Progenitor cell of endocrine pancreas (in vitro differentiated cells): ENCODE measurements at regions not wholly inside any gene's neighbourhood (a gene's known extent, or its start where the extent isn't known, plus 50 kb on each side); places are given as distances from the start of the nearest gene placed in this dataset.

Experiments used
- DNase-seq: peaks from one replicate; pipeline ENCODE4 v3.0.0; 2021; ENCODE audit warnings: low spot score; ENCODE audit not compliant: unreplicated experiment
- H3K27ac Mint-ChIP-seq: 2 replicates; pipeline ENCODE4 v1.8.0; 2021; ENCODE audit warnings: mild to moderate bottlenecking, moderate library complexity, mixed read lengths
- H3K27me3 Mint-ChIP-seq: 2 replicates; pipeline ENCODE4 v1.8.0; 2021; ENCODE audit warnings: mixed read lengths
- H3K36me3 Mint-ChIP-seq: 2 replicates; pipeline ENCODE4 v1.8.0; 2022; ENCODE audit warnings: mixed read lengths; ENCODE audit not compliant: insufficient read depth
- H3K4me1 Mint-ChIP-seq: 2 replicates; pipeline ENCODE4 v1.8.0; 2021; ENCODE audit warnings: low read depth, mixed read lengths
- H3K4me3 Mint-ChIP-seq: 2 replicates; pipeline ENCODE4 v1.8.0; 2021; ENCODE audit warnings: low read depth, mild to moderate bottlenecking, moderate library complexity, mixed read lengths
- H3K9me3 Mint-ChIP-seq: 2 replicates; pipeline ENCODE4 v1.8.0; 2021; ENCODE audit warnings: low read depth, mixed read lengths
- CTCF ChIP-seq: fragments of 200-600 bp; sonication (generic); IDR thresholded peaks from one replicate; pipeline ENCODE4 v1.5.0; 2021; ENCODE audit warnings: antibody characterized with exemption, mild to moderate bottlenecking; ENCODE audit not compliant: unreplicated experiment

- TF ChIP-seq CTCF = no peak
- Mint-ChIP-seq H3K4me1 (no peaks in the 10 kb centered on the region), H3K27ac (no peak overlapping the region), H3K9me3 (no peaks in the 10 kb centered on the region), H3K36me3 (no peaks in the 10 kb centered on the region), H3K4me3 (no peak overlapping the region), H3K27me3 (peaks cover 58% of the 10 kb centered on the region)
- no peak for DNase-seq
These were observed 66.5 kb upstream of the SIPA1L2 start for GRCh38 chr1:232696466-232696865.

- Mint-ChIP-seq H3K36me3 (no peaks in the 10 kb centered on the region), H3K9me3 (peaks cover 4% of the 10 kb centered on the region), H3K27me3 (peaks cover 55% of the 10 kb centered on the region)
These were observed 67.4 kb upstream of the SIPA1L2 start for GRCh38 chr1:232697187-232697822.

GRCh38 chr1:232699814-232700213 lies 69.9 kb upstream of the SIPA1L2 start:
- no peak for DNase-seq
- H3K36me3 Mint-ChIP-seq = no peaks in the 10 kb centered on the region
- TF ChIP-seq CTCF = no peak
- H3K4me1 Mint-ChIP-seq = peaks cover 13% of the 10 kb centered on the region
- H3K27me3 Mint-ChIP-seq = peaks cover 41% of the 10 kb centered on the region
- H3K4me3 Mint-ChIP-seq = no peak overlapping the region
- no peak overlapping the region for H3K27ac Mint-ChIP-seq
- H3K9me3 Mint-ChIP-seq = peaks cover 4% of the 10 kb centered on the region

More at GRCh38 chr1:232697187-232697822, 67.4 kb upstream of the SIPA1L2 start:
- no peak for TF ChIP-seq CTCF
- Mint-ChIP-seq H3K27ac (no peak overlapping the region), H3K4me1 (no peaks in the 10 kb centered on the region), H3K4me3 (no peak overlapping the region)
- no peak for DNase-seq

- Mint-ChIP-seq H3K4me3 (no peak overlapping the region), H3K4me1 (peaks cover 17% of the 10 kb centered on the region), H3K9me3 (peaks cover 4% of the 10 kb centered on the region), H3K27ac (no peak overlapping the region), H3K27me3 (peaks cover 13% of the 10 kb centered on the region), H3K36me3 (no peaks in the 10 kb centered on the region)
- TF ChIP-seq CTCF = no peak
- no peak for DNase-seq
These were observed 73.0 kb upstream of the SIPA1L2 start for GRCh38 chr1:232702911-232703310.

GRCh38 chr1:232704256-232704655 lies 74.3 kb upstream of the SIPA1L2 start:
- DNase-seq = no peak
- Mint-ChIP-seq H3K27ac (no peak overlapping the region), H3K27me3 (peaks cover 11% of the 10 kb centered on the region), H3K9me3 (peaks cover 4% of the 10 kb centered on the region), H3K4me1 (peaks cover 17% of the 10 kb centered on the region), H3K36me3 (no peaks in the 10 kb centered on the region), H3K4me3 (no peak overlapping the region)
- TF ChIP-seq CTCF = no peak
